K562 (cell line): ENCODE measurements at regions not wholly inside any gene's neighbourhood (a gene's known extent, or its start where the extent isn't known, plus 50 kb on each side); places are given as distances from the start of the nearest gene placed in this dataset.

Source experiments
- ATAC-seq: fragments of 200-7000 bp; cut with Tn5 transposase; 3 replicates; pipeline ENCODE4 v1.9.1; 2020; ENCODE audit warnings: moderate library complexity
- BruUV-seq: library from RNA; stranded (reverse); fragments of 400-500 nt; replicated peaks from 2 replicates; lab custom pipeline; 2021; lab: Mats Ljungman, UMichigan
- CTCF ChIA-PET: fragments of 300-600 bp; formaldehyde crosslinking; extraction: SDS; loops from one replicate; lab custom pipeline; 2021; ENCODE audit warnings: low intra/inter-chr PET ratio; lab: Yijun Ruan, JAX
- POLR2A ChIA-PET: fragments of 300-600, 350-650 bp; sonication (Branson Sonifier 250); formaldehyde crosslinking; extraction: SDS; loops from one replicate; lab custom pipeline; 2021; ENCODE audit warnings: antibody characterized with exemption, inconsistent platforms; lab: Yijun Ruan, JAX
- DNase-seq, 4 experiments: peaks; one replicate each; pipeline versions ENCODE4 v3.0.0 to v3.0.0-alpha.2; 2011 to 2018; ENCODE audit warnings: low spot score in 3 of 4, mixed read lengths in 3 of 4; ENCODE audit errors: extremely low read depth in 1 of 4
- FAIRE-seq: peaks from 2 replicates; lab custom pipeline; 2011; peaks lifted over from hg19 to GRCh38; lab: Jason Lieb, UNC
- H2AFZ ChIP-seq: 2 replicates; pipeline ENCODE4 v1.6.0; 2011; ENCODE audit warnings: low read depth, low read length, control low read depth, inconsistent platforms
- H3K27ac ChIP-seq: fragments of 200-600 bp; 3 replicates; pipeline ENCODE4 v1.8.0; 2011; ENCODE audit warnings: low read depth, mild to moderate bottlenecking, control low read depth, inconsistent platforms, low read length, moderate library complexity, mixed read lengths; ENCODE audit errors: extremely low read depth
- H3K27me3 ChIP-seq, 2 experiments: fragments of 300-600 bp in 1 of 2; 2 replicates in 1 of 2; 3 replicates in 1 of 2; pipeline versions ENCODE4 v1.6.0 to v1.8.0; 2011; ENCODE audit warnings: inconsistent platforms in 2 of 2, low read length in 2 of 2, mild to moderate bottlenecking in 1 of 2, mixed read lengths in 1 of 2, moderate library complexity in 1 of 2; ENCODE audit not compliant: control insufficient read depth in 2 of 2, insufficient read depth in 2 of 2
- H3K36me3 ChIP-seq: fragments of 300-600 bp; 3 replicates; pipeline ENCODE4 v1.8.0; 2011; ENCODE audit warnings: mild to moderate bottlenecking, low read length, inconsistent platforms; ENCODE audit not compliant: control insufficient read depth, insufficient read depth
- H3K4me1 ChIP-seq, 2 experiments: fragments of 200-600 bp in 1 of 2; replicated peaks in 1 of 2; 2 replicates in 1 of 2; 3 replicates in 1 of 2; pipeline versions ENCODE4 v1.5.1 to v1.8.0; 2011; ENCODE audit warnings: inconsistent platforms in 2 of 2, low read length in 2 of 2, mild to moderate bottlenecking in 1 of 2, mixed read lengths in 1 of 2, moderate library complexity in 1 of 2; ENCODE audit not compliant: control insufficient read depth in 2 of 2, insufficient read depth in 2 of 2
- H3K4me2 ChIP-seq: 2 replicates; pipeline ENCODE4 v1.6.1; 2011; ENCODE audit warnings: low read length, control low read depth, inconsistent platforms, mixed read lengths; ENCODE audit not compliant: insufficient read depth
- H3K4me3 ChIP-seq: fragments of 200-600 bp; sonication (generic), shearing (Covaris generic); 2 replicates; pipeline ENCODE4 v1.5.1; 2016; ENCODE audit warnings: control low read depth, inconsistent platforms
- H3K79me2 ChIP-seq: fragments of 200-600 bp; 3 replicates; pipeline ENCODE4 v1.8.0; 2011; ENCODE audit warnings: low read length, inconsistent platforms; ENCODE audit not compliant: control insufficient read depth, insufficient read depth
- H3K9ac ChIP-seq, 2 experiments: 2 replicates each; pipeline versions ENCODE4 v1.6.0 to v1.6.1; 2011; ENCODE audit warnings: low read depth in 2 of 2, low read length in 2 of 2, control low read depth in 1 of 2, inconsistent platforms in 1 of 2, mild to moderate bottlenecking in 1 of 2, mixed read lengths in 1 of 2; ENCODE audit not compliant: insufficient read depth in 1 of 2
- H3K9me1 ChIP-seq: one replicate; pipeline ENCODE4 v1.6.0; 2011; ENCODE audit warnings: inconsistent platforms, mild to moderate bottlenecking, low read length, moderate library complexity; ENCODE audit not compliant: control insufficient read depth, insufficient read depth
- H3K9me3 ChIP-seq: replicated peaks from 2 replicates; pipeline ENCODE4 v1.5.1; 2011; ENCODE audit warnings: low read depth, low read length, inconsistent platforms; ENCODE audit not compliant: control insufficient read depth, insufficient read depth
- H4K20me1 ChIP-seq: replicated peaks from 2 replicates; pipeline ENCODE4 v1.6.1; 2011; ENCODE audit warnings: low read length, inconsistent platforms, mixed read lengths; ENCODE audit not compliant: control insufficient read depth, insufficient read depth
- MCM7 ChIP-seq, 2 experiments: fragments of 450-650 bp; IDR thresholded peaks; 2 replicates each; pipeline ENCODE4 v1.6.1; 2016 to 2018
- in situ Hi-C: fragments of 300-500 bp; cut with MboI; formaldehyde crosslinking; loops from 4 replicates; pipeline ENCODE4 v1.15.0; 2018; ENCODE audit warnings: inconsistent platforms, mixed read lengths
- intact Hi-C: fragments of 100-400 bp; cut with micrococcal nuclease; formaldehyde crosslinking; loops from 2 replicates; pipeline ENCODE4 v1.14.2; 2022

- no peak for ATAC-seq
- intact Hi-C loops (no loop called here), in situ Hi-C loops (no loop called here)
- Histone ChIP-seq H3K9me3 (no peaks in the 10 kb centered on the region), H3K36me3 (no peaks in the 10 kb centered on the region), H3K27me3 (no peaks in the 10 kb centered on the region), H2AFZ (no peak overlapping the region), H3K79me2 (no peaks in the 10 kb centered on the region), H4K20me1 (no peaks in the 10 kb centered on the region), H3K4me1 (no peaks in the 10 kb centered on the region), H3K9ac (no peak overlapping the region), H3K4me2 (no peak overlapping the region), H3K9me1 (no peaks in the 10 kb centered on the region), H3K27ac (no peak overlapping the region), H3K4me3 (no peak overlapping the region)
- CTCF ChIA-PET, result no interaction called here
- no TSS peak for BruUV-seq
- no peak for FAIRE-seq
- POLR2A ChIA-PET, result no interaction called here
- TF ChIP-seq MCM7 (IDR thresholded peaks at IDR 0.05), result no peak
- no peak for DNase-seq
These were observed 49.9 kb upstream of the ABI3BP start for GRCh38 chr3:101042996-101043686.
